Kidney epithelial cell (primary cell): ENCODE measurements at regions not wholly inside any gene's neighbourhood (a gene's known extent, or its start where the extent isn't known, plus 50 kb on each side); places are given as distances from the start of the nearest gene placed in this dataset.
"Not testable (repeated sequence)": the region's sequence is repeated elsewhere in the genome, so short reads cannot be mapped to it uniquely, and the experiment has no call there.

ENCODE experiments used
- DNase-seq: peaks from one replicate; pipeline ENCODE4 v3.0.0-alpha.2; 2010; ENCODE audit warnings: low read depth
- H3K27me3 ChIP-seq: 2 replicates; pipeline ENCODE4 v1.6.0; 2011; ENCODE audit warnings: low read length; ENCODE audit not compliant: control insufficient read depth, insufficient read depth
- H3K36me3 ChIP-seq: 2 replicates; pipeline ENCODE4 v1.5.1; 2011; ENCODE audit warnings: low read length; ENCODE audit not compliant: control insufficient read depth, insufficient read depth
- H3K4me3 ChIP-seq: 2 replicates; pipeline ENCODE4 v1.5.1; 2011; ENCODE audit warnings: low read depth, mild to moderate bottlenecking, control low read depth, low read length
- TF ChIP-seq, protein P1 (sequence below): IDR thresholded peaks from 2 replicates; pipeline ENCODE4 v1.5.1; 2011; ENCODE audit warnings: mild to moderate bottlenecking, moderate library complexity, low read length, control low read depth, inconsistent platforms; ENCODE audit not compliant: insufficient read depth, poor library complexity, severe bottlenecking

DNA sequence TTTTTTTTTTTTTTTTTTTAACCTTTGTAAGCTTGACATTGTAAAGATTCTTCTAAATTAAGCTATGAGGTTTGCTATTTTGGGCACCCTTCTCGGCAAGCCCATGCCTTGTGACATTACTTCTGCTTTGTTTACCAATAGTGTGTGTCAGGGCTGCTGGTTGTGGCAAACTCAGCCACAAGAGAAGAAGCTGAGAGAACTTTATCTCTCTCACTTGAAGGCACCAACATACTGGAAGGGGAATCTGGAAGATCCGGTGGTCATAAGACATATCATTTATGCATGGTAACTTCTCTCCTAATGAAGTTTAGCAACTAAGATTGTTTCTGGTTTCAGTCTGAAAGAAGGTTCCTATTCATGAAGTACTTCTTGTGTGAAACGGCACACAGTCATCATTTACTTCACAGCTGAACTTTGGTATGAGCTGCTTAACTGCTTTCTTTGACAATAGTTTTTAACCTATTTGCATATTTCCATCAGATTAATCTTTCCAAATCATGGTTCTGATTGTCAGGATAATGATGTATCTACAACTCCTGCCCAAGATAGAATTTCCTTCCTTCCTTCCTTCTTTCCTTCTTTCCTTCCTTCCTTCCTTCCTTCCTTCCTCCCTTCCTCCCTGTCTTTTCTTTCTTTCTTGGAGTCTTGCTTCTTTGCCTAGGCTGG, 189.3 kb downstream of the NFKBIZ start:
- Histone ChIP-seq H3K36me3 (no peaks in the 10 kb centered on the region), H3K27me3 (no peaks in the 10 kb centered on the region), H3K4me3 (no peak overlapping the region)
- DNase-seq: no peak
- TF ChIP-seq, protein P1, sequence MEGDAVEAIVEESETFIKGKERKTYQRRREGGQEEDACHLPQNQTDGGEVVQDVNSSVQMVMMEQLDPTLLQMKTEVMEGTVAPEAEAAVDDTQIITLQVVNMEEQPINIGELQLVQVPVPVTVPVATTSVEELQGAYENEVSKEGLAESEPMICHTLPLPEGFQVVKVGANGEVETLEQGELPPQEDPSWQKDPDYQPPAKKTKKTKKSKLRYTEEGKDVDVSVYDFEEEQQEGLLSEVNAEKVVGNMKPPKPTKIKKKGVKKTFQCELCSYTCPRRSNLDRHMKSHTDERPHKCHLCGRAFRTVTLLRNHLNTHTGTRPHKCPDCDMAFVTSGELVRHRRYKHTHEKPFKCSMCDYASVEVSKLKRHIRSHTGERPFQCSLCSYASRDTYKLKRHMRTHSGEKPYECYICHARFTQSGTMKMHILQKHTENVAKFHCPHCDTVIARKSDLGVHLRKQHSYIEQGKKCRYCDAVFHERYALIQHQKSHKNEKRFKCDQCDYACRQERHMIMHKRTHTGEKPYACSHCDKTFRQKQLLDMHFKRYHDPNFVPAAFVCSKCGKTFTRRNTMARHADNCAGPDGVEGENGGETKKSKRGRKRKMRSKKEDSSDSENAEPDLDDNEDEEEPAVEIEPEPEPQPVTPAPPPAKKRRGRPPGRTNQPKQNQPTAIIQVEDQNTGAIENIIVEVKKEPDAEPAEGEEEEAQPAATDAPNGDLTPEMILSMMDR: no peak

GRCh38 chr3:102040144-102040543, 190.8 kb downstream of the NFKBIZ start:
- H3K4me3 ChIP-seq, DNase-seq, H3K36me3 ChIP-seq, H3K27me3 ChIP-seq: not testable (repeated sequence)

- Histone ChIP-seq H3K27me3 (no peaks in the 10 kb centered on the region), H3K4me3 (no peak overlapping the region), H3K36me3 (no peaks in the 10 kb centered on the region)
- DNase-seq: no peak
- TF ChIP-seq, protein P1: no peak
Observed at GRCh38 chr3:102053375-102053989, 204.2 kb downstream of the NFKBIZ start.

DNA sequence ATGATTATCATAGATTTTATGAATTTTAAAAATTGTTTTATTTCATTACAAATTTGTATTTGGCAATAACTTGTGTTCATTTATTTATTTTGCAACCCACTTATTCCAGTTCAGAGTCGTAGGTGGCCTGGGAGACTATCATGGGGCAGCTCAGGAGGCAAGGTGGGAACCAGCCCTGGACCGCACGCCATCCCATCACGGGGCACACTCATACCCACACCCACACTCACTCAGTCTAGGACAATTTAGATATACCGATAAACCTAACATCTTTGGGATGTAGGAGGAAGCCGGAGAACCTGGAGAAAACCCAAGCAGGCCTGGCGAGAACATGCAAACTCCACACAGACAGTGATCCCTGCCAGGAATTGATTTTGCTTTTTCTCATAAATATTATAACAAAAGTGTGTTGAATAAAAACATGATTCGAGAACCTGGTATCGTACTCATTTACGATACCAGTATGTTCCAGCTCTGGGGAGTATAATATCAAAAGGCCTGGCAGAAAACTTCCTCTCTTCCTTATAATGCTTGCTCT, 205.3 kb downstream of the NFKBIZ start:
- DNase-seq: no peak
- H3K4me3 ChIP-seq: no peak overlapping the region
- no peaks in the 10 kb centered on the region for H3K36me3 ChIP-seq
- TF ChIP-seq, protein P1: no peak
- no peaks in the 10 kb centered on the region for H3K27me3 ChIP-seq

DNA sequence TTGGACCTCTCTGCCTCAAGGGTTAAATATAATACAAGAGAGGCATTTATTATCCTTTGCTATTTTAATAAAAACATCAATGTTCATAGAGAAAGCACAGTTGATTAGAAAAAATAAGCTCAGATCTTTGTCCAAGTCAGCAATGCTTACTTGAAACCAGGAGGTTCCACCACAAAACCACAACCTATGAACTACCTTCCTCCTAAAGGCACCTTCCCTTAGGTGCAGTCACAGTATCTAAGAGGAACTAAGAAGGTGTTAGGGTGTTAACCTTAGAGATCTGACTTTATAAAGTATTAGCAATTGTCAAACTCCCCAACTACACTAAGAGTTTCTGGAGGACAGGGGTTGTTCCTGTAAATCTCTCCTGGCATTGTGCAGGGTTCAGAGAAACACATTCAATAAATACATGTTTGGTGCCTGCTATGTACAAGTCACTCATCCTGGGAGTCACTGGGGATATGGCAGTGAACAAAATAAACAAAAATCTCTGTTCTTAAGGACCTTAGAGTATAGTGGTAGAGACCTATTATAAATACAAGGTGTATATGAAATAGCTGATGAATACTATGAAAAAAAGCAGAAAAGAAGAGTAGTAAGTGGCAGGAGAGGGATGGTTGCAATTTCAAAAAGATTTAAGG, 208.6 kb downstream of the NFKBIZ start:
- TF ChIP-seq, protein P1: no peak
- H3K27me3 ChIP-seq: no peaks in the 10 kb centered on the region
- no peak for DNase-seq
- no peaks in the 10 kb centered on the region for H3K36me3 ChIP-seq
- no peak overlapping the region for H3K4me3 ChIP-seq

DNA sequence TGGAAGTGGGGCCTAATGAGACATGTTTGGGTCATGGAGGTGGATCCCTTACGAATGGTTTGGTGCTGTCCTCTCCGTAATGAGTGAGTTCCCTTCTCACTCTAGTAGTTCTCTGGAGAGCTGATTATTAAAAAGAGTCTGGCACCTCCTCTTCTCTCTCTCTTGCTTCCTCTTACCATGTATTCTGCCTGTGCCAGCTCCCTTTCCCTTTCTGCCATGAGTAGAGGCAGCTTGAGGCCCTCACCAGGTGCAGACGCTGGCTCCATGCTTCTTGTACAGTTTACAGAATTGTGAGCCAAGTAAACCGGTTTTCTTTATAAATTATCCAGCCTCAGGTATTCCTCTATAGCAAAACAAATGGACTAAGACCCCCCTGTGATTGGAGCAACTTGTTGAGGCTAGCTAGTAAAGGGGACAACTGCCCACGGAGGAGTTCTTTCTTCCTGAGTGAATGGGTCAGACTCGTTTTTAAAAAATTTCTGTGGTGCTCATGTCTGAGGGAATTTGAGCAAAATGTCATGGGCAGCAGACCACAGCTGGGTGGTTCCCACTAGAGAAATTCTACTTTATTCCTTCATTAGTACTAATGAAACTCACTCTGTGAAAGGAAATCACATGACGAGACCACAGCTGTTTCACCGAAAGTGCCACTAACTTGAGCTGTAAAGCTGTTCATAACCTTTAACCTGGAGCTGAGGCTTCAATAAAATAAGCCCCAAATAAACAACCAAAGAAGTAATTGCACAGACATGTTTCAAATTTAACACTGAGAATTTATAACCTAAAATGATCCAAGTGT, 210.0 kb downstream of the NFKBIZ start:
- DNase-seq: no peak
- H3K4me3 ChIP-seq: no peak overlapping the region
- H3K27me3 ChIP-seq: no peaks in the 10 kb centered on the region
- H3K36me3 ChIP-seq: no peaks in the 10 kb centered on the region
- TF ChIP-seq, protein P1: no peak
